ENCODE measurements at regions not wholly inside any gene's neighbourhood (a gene's known extent, or its start where the extent isn't known, plus 50 kb on each side); places are given as distances from the start of the nearest gene placed in this dataset.
"Not testable (repeated sequence)": the region's sequence is repeated elsewhere in the genome, so short reads cannot be mapped to it uniquely, and the experiment has no call there.

GRCh38 chr13:62473190-62473943, 1057.7 kb upstream of the PCDH20 start:
- no peak for TF ChIP-seq CTCF (IDR thresholded peaks at IDR 0.05; ENCODE audit: low read depth, low read length, poor library complexity, severe bottlenecking)
- no peak for TF ChIP-seq EZH2phosphoT487 (IDR thresholded peaks at IDR 0.05; ENCODE audit: borderline replicate concordance, low read length)
- no peak overlapping the region for H3K4me2 ChIP-seq (ENCODE audit: low read length)
- peaks cover 3% of the 10 kb centered on the region; the same call in 1 of the 2 replicates for H3K9me3 ChIP-seq (ENCODE audit: control insufficient read depth, insufficient read depth, low read length)
- H3K27ac ChIP-seq (ENCODE audit: low read depth, low read length): no peak overlapping the region
- H3K4me1 ChIP-seq (ENCODE audit: control insufficient read depth, low read length): no peaks in the 10 kb centered on the region
- H3K9me2 ChIP-seq (replicated peaks; ENCODE audit: control insufficient read depth, low read length): no peaks in the 10 kb centered on the region
- H3K79me2 ChIP-seq (ENCODE audit: control insufficient read depth, low read length): no peaks in the 10 kb centered on the region
- H3K27me3 ChIP-seq (ENCODE audit: control insufficient read depth, low read length): no peaks in the 10 kb centered on the region
- no peaks in the 10 kb centered on the region for H3K36me3 ChIP-seq (ENCODE audit: control insufficient read depth, low read length)
- no peaks in the 10 kb centered on the region for H4K20me1 ChIP-seq (ENCODE audit: control insufficient read depth, insufficient read depth, low read depth, low read length)
- H3F3A ChIP-seq (ENCODE audit: control insufficient read depth, insufficient read depth): no peaks in the 10 kb centered on the region
- H3K4me3 ChIP-seq (ENCODE audit: low read length): no peak overlapping the region

- no peaks in the 10 kb centered on the region for H3F3A ChIP-seq (ENCODE audit: control insufficient read depth, insufficient read depth)
- H3K27ac ChIP-seq (ENCODE audit: low read depth, low read length): no peak overlapping the region
- H3K9me2 ChIP-seq (replicated peaks; ENCODE audit: control insufficient read depth, low read length): no peaks in the 10 kb centered on the region
- no peaks in the 10 kb centered on the region for H3K79me2 ChIP-seq (ENCODE audit: control insufficient read depth, low read length)
- TF ChIP-seq EZH2phosphoT487 (IDR thresholded peaks at IDR 0.05; ENCODE audit: borderline replicate concordance, low read length) (no peak), CTCF (IDR thresholded peaks at IDR 0.05; ENCODE audit: low read depth, low read length, poor library complexity, severe bottlenecking) (no peak)
- H3K4me3 ChIP-seq (ENCODE audit: low read length): no peak overlapping the region
- no peak overlapping the region for H3K4me2 ChIP-seq (ENCODE audit: low read length)
- H4K20me1 ChIP-seq (ENCODE audit: control insufficient read depth, insufficient read depth, low read depth, low read length): no peaks in the 10 kb centered on the region
- no peaks in the 10 kb centered on the region for H3K4me1 ChIP-seq (ENCODE audit: control insufficient read depth, low read length)
- H3K36me3 ChIP-seq (ENCODE audit: control insufficient read depth, low read length): no peaks in the 10 kb centered on the region
- H3K9me3 ChIP-seq (ENCODE audit: control insufficient read depth, insufficient read depth, low read length): no peaks in the 10 kb centered on the region
- H3K27me3 ChIP-seq (ENCODE audit: control insufficient read depth, low read length): no peaks in the 10 kb centered on the region
Measured at GRCh38 chr13:62453761-62454160, 1038.1 kb upstream of the PCDH20 start.

GRCh38 chr13:62450759-62451158, 1035.1 kb upstream of the PCDH20 start:
- Histone ChIP-seq H3K79me2 (ENCODE audit: control insufficient read depth, low read length) (no peaks in the 10 kb centered on the region), H3K9me3 (ENCODE audit: control insufficient read depth, insufficient read depth, low read length) (peaks cover 4% of the 10 kb centered on the region; the same call in 1 of the 2 replicates), H3K27me3 (ENCODE audit: control insufficient read depth, low read length) (no peaks in the 10 kb centered on the region), H3K4me3 (ENCODE audit: low read length) (no peak overlapping the region), H3K4me2 (ENCODE audit: low read length) (no peak overlapping the region), H3K36me3 (ENCODE audit: control insufficient read depth, low read length) (no peaks in the 10 kb centered on the region), H3K9me2 (replicated peaks; ENCODE audit: control insufficient read depth, low read length) (no peaks in the 10 kb centered on the region), H3K4me1 (ENCODE audit: control insufficient read depth, low read length) (no peaks in the 10 kb centered on the region), H3K27ac (ENCODE audit: low read depth, low read length) (no peak overlapping the region), H4K20me1 (ENCODE audit: control insufficient read depth, insufficient read depth, low read depth, low read length) (no peaks in the 10 kb centered on the region), H3F3A (ENCODE audit: control insufficient read depth, insufficient read depth) (no peaks in the 10 kb centered on the region)
- TF ChIP-seq EZH2phosphoT487 (IDR thresholded peaks at IDR 0.05; ENCODE audit: borderline replicate concordance, low read length) (no peak), CTCF (IDR thresholded peaks at IDR 0.05; ENCODE audit: low read depth, low read length, poor library complexity, severe bottlenecking) (no peak)

- H3K9me2 ChIP-seq (replicated peaks; ENCODE audit: control insufficient read depth, low read length); H3K36me3 ChIP-seq (ENCODE audit: control insufficient read depth, low read length); H4K20me1 ChIP-seq (ENCODE audit: control insufficient read depth, insufficient read depth, low read depth, low read length); H3K27me3 ChIP-seq (ENCODE audit: control insufficient read depth, low read length); H3K4me2 ChIP-seq (ENCODE audit: low read length); H3K4me3 ChIP-seq (ENCODE audit: low read length); H3F3A ChIP-seq (ENCODE audit: control insufficient read depth, insufficient read depth); H3K4me1 ChIP-seq (ENCODE audit: control insufficient read depth, low read length); H3K9me3 ChIP-seq (ENCODE audit: control insufficient read depth, insufficient read depth, low read length); H3K79me2 ChIP-seq (ENCODE audit: control insufficient read depth, low read length); H3K27ac ChIP-seq (ENCODE audit: low read depth, low read length): not testable (repeated sequence)
Measured at GRCh38 chr13:62447771-62448382, 1032.2 kb upstream of the PCDH20 start.
